H9 (cell line): ENCODE measurements at regions not wholly inside any gene's neighbourhood (a gene's known extent, or its start where the extent isn't known, plus 50 kb on each side); places are given as distances from the start of the nearest gene placed in this dataset.

Source experiments
- DNase-seq: peaks from one replicate; pipeline ENCODE4 v3.0.0-alpha.2; 2017
- H2AFZ ChIP-seq: one replicate; pipeline ENCODE4 v1.6.1; 2013; ENCODE audit warnings: mild to moderate bottlenecking, low read length, control low read depth, moderate library complexity
- H2AK5ac ChIP-seq: 2 replicates; pipeline ENCODE4 v1.6.1; 2013; ENCODE audit warnings: low read length, control low read depth, mixed read lengths; ENCODE audit not compliant: insufficient read length
- H2BK120ac ChIP-seq: one replicate; pipeline ENCODE4 v1.6.1; 2013; ENCODE audit warnings: low read depth, mild to moderate bottlenecking, low read length, control low read depth, inconsistent platforms; ENCODE audit not compliant: poor library complexity, severe bottlenecking
- H2BK12ac ChIP-seq: 2 replicates; pipeline ENCODE4 v1.6.1; 2013; ENCODE audit warnings: low read length, control low read depth, mixed read lengths, low read depth; ENCODE audit not compliant: insufficient read length
- H2BK15ac ChIP-seq: 2 replicates; pipeline ENCODE4 v1.6.1; 2013; ENCODE audit warnings: low read depth, low read length, control low read depth
- H2BK20ac ChIP-seq: one replicate; pipeline ENCODE4 v1.6.1; 2013; ENCODE audit warnings: low read depth, mild to moderate bottlenecking, low read length, control low read depth, inconsistent platforms; ENCODE audit not compliant: poor library complexity, severe bottlenecking
- H2BK5ac ChIP-seq: 2 replicates; pipeline ENCODE4 v1.6.1; 2013; ENCODE audit warnings: low read length, control low read depth, mixed read lengths; ENCODE audit not compliant: insufficient read length
- H3K14ac ChIP-seq: 2 replicates; pipeline ENCODE4 v1.6.1; 2013; ENCODE audit warnings: low read length, control low read depth; ENCODE audit not compliant: insufficient read depth
- H3K18ac ChIP-seq: 2 replicates; pipeline ENCODE4 v1.6.1; 2013; ENCODE audit warnings: low read depth, mild to moderate bottlenecking, mixed read lengths, low read length, control low read depth; ENCODE audit not compliant: insufficient read length
- H3K23ac ChIP-seq: 2 replicates; pipeline ENCODE4 v1.6.1; 2013; ENCODE audit warnings: low read length, control low read depth, mixed read lengths, low read depth; ENCODE audit not compliant: insufficient read length
- H3K23me2 ChIP-seq: 2 replicates; pipeline ENCODE4 v1.6.1; 2013; ENCODE audit warnings: low read depth, mild to moderate bottlenecking, mixed read lengths, low read length, control low read depth; ENCODE audit not compliant: insufficient read length, poor library complexity, severe bottlenecking
- H3K27ac ChIP-seq: 2 replicates; pipeline ENCODE4 v1.5.1; 2013; ENCODE audit warnings: low read length, control low read depth, mixed read lengths, low read depth; ENCODE audit not compliant: insufficient read length
- H3K27me3 ChIP-seq: 2 replicates; pipeline ENCODE4 v1.6.1; 2013; ENCODE audit warnings: low read length, control low read depth, inconsistent platforms; ENCODE audit not compliant: insufficient read depth
- H3K4ac ChIP-seq: 2 replicates; pipeline ENCODE4 v1.6.1; 2013; ENCODE audit warnings: low read depth, mild to moderate bottlenecking, control low read depth, inconsistent platforms, low read length, moderate library complexity
- H3K4me1 ChIP-seq: 2 replicates; pipeline ENCODE4 v1.6.1; 2013; ENCODE audit warnings: low read length, control low read depth, inconsistent platforms; ENCODE audit not compliant: insufficient read depth
- H3K4me2 ChIP-seq: 2 replicates; pipeline ENCODE4 v1.6.1; 2013; ENCODE audit warnings: low read length, control low read depth, mixed read lengths; ENCODE audit not compliant: insufficient read length, insufficient read depth
- H3K56ac ChIP-seq: 2 replicates; pipeline ENCODE4 v1.6.1; 2013; ENCODE audit warnings: low read depth, mild to moderate bottlenecking, mixed read lengths, low read length, control low read depth; ENCODE audit not compliant: insufficient read length
- H3K79me1 ChIP-seq: 2 replicates; pipeline ENCODE4 v1.6.1; 2013; ENCODE audit warnings: low read depth, mild to moderate bottlenecking, moderate library complexity, low read length, control low read depth, inconsistent platforms; ENCODE audit not compliant: insufficient read depth, poor library complexity, severe bottlenecking
- H3K79me2 ChIP-seq: 2 replicates; pipeline ENCODE4 v1.6.1; 2013; ENCODE audit warnings: low read length, control low read depth, inconsistent platforms; ENCODE audit not compliant: insufficient read depth
- H3K9ac ChIP-seq: 2 replicates; pipeline ENCODE4 v1.6.1; 2013; ENCODE audit warnings: low read length, control low read depth, mixed read lengths; ENCODE audit not compliant: insufficient read length; ENCODE audit errors: extremely low read depth
- H3K9me3 ChIP-seq: one replicate; pipeline ENCODE4 v1.6.1; 2013; ENCODE audit warnings: low read depth, low read length, inconsistent platforms; ENCODE audit not compliant: control insufficient read depth
- H3T11ph ChIP-seq: one replicate; pipeline ENCODE4 v1.6.1; 2013; ENCODE audit warnings: mild to moderate bottlenecking, low read length, control low read depth, inconsistent platforms
- H4K20me1 ChIP-seq: one replicate; pipeline ENCODE4 v1.6.1; 2013; ENCODE audit not compliant: control insufficient read depth, insufficient read length, insufficient read depth
- H4K5ac ChIP-seq: 2 replicates; pipeline ENCODE4 v1.6.1; 2013; ENCODE audit warnings: low read depth, mild to moderate bottlenecking, mixed read lengths, low read length, control low read depth; ENCODE audit not compliant: insufficient read length
- H4K8ac ChIP-seq: replicated peaks from 2 replicates; pipeline ENCODE4 v1.6.1; 2013; ENCODE audit warnings: low read length, control low read depth, mixed read lengths, low read depth; ENCODE audit not compliant: insufficient read length
- H4K91ac ChIP-seq: 2 replicates; pipeline ENCODE4 v1.6.1; 2013; ENCODE audit warnings: low read depth, mild to moderate bottlenecking, moderate library complexity, mixed read lengths, low read length, control low read depth; ENCODE audit not compliant: insufficient read length
- H3K27ac Mint-ChIP-seq, 3 experiments: 2 replicates in 2 of 3; 3 replicates in 1 of 3; pipeline ENCODE4 v1.8.0; 2020 to 2021; ENCODE audit warnings: mixed read lengths in 3 of 3, mild to moderate bottlenecking in 1 of 3, moderate library complexity in 1 of 3
- H3K27me3 Mint-ChIP-seq: 2 replicates; pipeline ENCODE4 v1.8.0; 2021; ENCODE audit warnings: low read depth, mild to moderate bottlenecking, moderate library complexity, mixed read lengths
- H3K36me3 Mint-ChIP-seq, 3 experiments: 2 replicates in 2 of 3; 3 replicates in 1 of 3; pipeline ENCODE4 v1.8.0; 2020 to 2021; ENCODE audit warnings: low read depth in 3 of 3, mixed read lengths in 3 of 3; ENCODE audit not compliant: insufficient read depth in 1 of 3
- H3K4me1 Mint-ChIP-seq, 2 experiments: 2 replicates each; pipeline ENCODE4 v1.8.0; 2020; ENCODE audit warnings: mixed read lengths in 2 of 2
- H3K4me3 Mint-ChIP-seq, 2 experiments: 2 replicates in 1 of 2; 3 replicates in 1 of 2; pipeline ENCODE4 v1.8.0; 2020 to 2021; ENCODE audit warnings: mild to moderate bottlenecking in 2 of 2, mixed read lengths in 2 of 2, moderate library complexity in 1 of 2
- H3K9me3 Mint-ChIP-seq, 2 experiments: 2 replicates in 1 of 2; 3 replicates in 1 of 2; pipeline ENCODE4 v1.8.0; 2020; ENCODE audit warnings: mild to moderate bottlenecking in 2 of 2, mixed read lengths in 2 of 2, moderate library complexity in 1 of 2
- WGBS: extraction: QIAGEN DNeasy Blood & Tissue Kit; methylation state at CpG from one replicate; pipeline ENCODE4 v1.1.7; 2013; ENCODE audit warnings: missing lambda C conversion rate, low lambda C conversion rate, mixed read lengths; ENCODE audit not compliant: insufficient read length; ENCODE audit errors: extremely low coverage; 5-methylcytosine and 5-hydroxymethylcytosine counted together
- TF ChIP-seq, protein P1 (sequence below): fragments of 200-600 bp; sonication (generic); conservative IDR thresholded peaks from 3 replicates; pipeline ENCODE4 v1.8.0; 2021; ENCODE audit warnings: antibody characterized with exemption, mild to moderate bottlenecking

DNA sequence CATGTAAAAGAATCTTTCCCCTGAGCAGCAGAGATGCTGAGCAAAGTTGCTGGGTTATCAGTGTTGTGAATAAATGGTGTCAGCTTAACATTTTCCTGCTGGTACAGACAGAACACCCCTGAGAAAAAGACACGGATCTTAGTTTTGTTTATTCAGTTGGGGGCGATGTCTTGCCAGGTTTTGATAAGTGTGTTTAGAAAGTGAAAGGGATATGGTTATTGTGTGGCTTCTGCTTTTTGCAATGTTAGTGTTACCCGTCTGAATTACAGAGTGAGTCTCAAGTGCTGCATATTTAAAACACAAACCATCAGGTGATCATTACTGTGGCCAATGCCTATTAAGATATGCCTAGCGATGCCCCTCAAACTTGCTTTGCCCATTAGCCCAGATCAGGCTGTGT, 864.6 kb upstream of the SEL1L start:
- no peak for DNase-seq
- H3K79me1 ChIP-seq, result no peaks in the 10 kb centered on the region
- Mint-ChIP-seq H3K9me3 (no peaks in the 10 kb centered on the region), H3K4me3 (no peak overlapping the region), H3K36me3 (no peaks in the 10 kb centered on the region), H3K4me1 (peaks cover 14 to 22% of the 10 kb centered on the region in 2 experiments), H3K27ac (no peak overlapping the region; a peak in 1 of 7 replicates), H3K27me3 (peaks cover 1% of the 10 kb centered on the region; the same call in 1 of the 2 replicates)
- H2BK12ac ChIP-seq, result no peak overlapping the region
- H3K4ac ChIP-seq, result no peak overlapping the region
- no peaks in the 10 kb centered on the region for H3K23me2 ChIP-seq
- H3K4me1 ChIP-seq, result peaks cover 2% of the 10 kb centered on the region; the same call in 1 of the 2 replicates
- H4K91ac ChIP-seq, result no peak overlapping the region
- WGBS, result no CpG with 5 or more reads among the region's 4 CpGs
- H4K5ac ChIP-seq, result no peak overlapping the region
- no peak overlapping the region for H3K9ac ChIP-seq
- no peak overlapping the region for H2AFZ ChIP-seq
- H2BK120ac ChIP-seq, result no peak overlapping the region
- H3K23ac ChIP-seq, result no peak overlapping the region
- no peak overlapping the region for H3K14ac ChIP-seq
- H2BK5ac ChIP-seq, result no peak overlapping the region
- no peak overlapping the region for H2BK15ac ChIP-seq
- H3K56ac ChIP-seq, result no peak overlapping the region
- no peak overlapping the region for H2AK5ac ChIP-seq
- H2BK20ac ChIP-seq, result no peak overlapping the region
- no peak overlapping the region for H3K27ac ChIP-seq
- no peak overlapping the region for H3K4me2 ChIP-seq
- H4K20me1 ChIP-seq, result no peaks in the 10 kb centered on the region
- H3K9me3 ChIP-seq, result no peaks in the 10 kb centered on the region
- H3T11ph ChIP-seq, result no peak overlapping the region
- H4K8ac ChIP-seq, result no peak overlapping the region
- H3K79me2 ChIP-seq, result no peaks in the 10 kb centered on the region
- H3K27me3 ChIP-seq, result no peaks in the 10 kb centered on the region
- no peak overlapping the region for H3K18ac ChIP-seq
- TF ChIP-seq, protein P1, sequence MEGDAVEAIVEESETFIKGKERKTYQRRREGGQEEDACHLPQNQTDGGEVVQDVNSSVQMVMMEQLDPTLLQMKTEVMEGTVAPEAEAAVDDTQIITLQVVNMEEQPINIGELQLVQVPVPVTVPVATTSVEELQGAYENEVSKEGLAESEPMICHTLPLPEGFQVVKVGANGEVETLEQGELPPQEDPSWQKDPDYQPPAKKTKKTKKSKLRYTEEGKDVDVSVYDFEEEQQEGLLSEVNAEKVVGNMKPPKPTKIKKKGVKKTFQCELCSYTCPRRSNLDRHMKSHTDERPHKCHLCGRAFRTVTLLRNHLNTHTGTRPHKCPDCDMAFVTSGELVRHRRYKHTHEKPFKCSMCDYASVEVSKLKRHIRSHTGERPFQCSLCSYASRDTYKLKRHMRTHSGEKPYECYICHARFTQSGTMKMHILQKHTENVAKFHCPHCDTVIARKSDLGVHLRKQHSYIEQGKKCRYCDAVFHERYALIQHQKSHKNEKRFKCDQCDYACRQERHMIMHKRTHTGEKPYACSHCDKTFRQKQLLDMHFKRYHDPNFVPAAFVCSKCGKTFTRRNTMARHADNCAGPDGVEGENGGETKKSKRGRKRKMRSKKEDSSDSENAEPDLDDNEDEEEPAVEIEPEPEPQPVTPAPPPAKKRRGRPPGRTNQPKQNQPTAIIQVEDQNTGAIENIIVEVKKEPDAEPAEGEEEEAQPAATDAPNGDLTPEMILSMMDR, result no peak
